Naive thymus-derived CD4-positive, alpha-beta T cell (primary cell): ENCODE measurements at regions not wholly inside any gene's neighbourhood (a gene's known extent, or its start where the extent isn't known, plus 50 kb on each side); places are given as distances from the start of the nearest gene placed in this dataset.
"Not testable (repeated sequence)": the region's sequence is repeated elsewhere in the genome, so short reads cannot be mapped to it uniquely, and the experiment has no call there.

ENCODE experiments used
- ATAC-seq: fragments of 150-1000 bp; cut with Tn5 transposase; 2 replicates; pipeline ENCODE4 v1.10.0; 2021; ENCODE audit warnings: mild to moderate bottlenecking, moderate library complexity
- CTCF ChIA-PET: fragments of 350-600 bp; sonication (Branson Sonifier 250); formaldehyde crosslinking; loops from one replicate; lab custom pipeline; 2021; ENCODE audit warnings: antibody characterized with exemption; lab: Charles Lee
- POLR2A ChIA-PET: fragments of 350-600 bp; sonication (Branson Sonifier 250); formaldehyde crosslinking; loops from one replicate; lab custom pipeline; 2021; ENCODE audit warnings: antibody characterized with exemption, inconsistent platforms; lab: Charles Lee
- DNase-seq, 9 donors: peaks; one replicate each; pipeline versions ENCODE4 v3.0.0 to v3.0.0-alpha.2; 2020 to 2022; ENCODE audit warnings: mixed read lengths in 1 of 9
- H3K27ac ChIP-seq: one replicate; pipeline ENCODE4 v1.7.0; 2013; ENCODE audit warnings: mild to moderate bottlenecking, low read depth, low read length, moderate library complexity
- H3K27me3 ChIP-seq, 2 donors: one replicate each; pipeline ENCODE4 v1.7.0; 2013; ENCODE audit warnings: low read length in 2 of 2, mild to moderate bottlenecking in 2 of 2, moderate library complexity in 2 of 2; ENCODE audit not compliant: control insufficient read depth in 2 of 2, insufficient read depth in 2 of 2
- H3K36me3 ChIP-seq, 3 experiments: 1 replicate in 2 of 3; 2 replicates in 1 of 3; pipeline ENCODE4 v1.7.0; 2013; ENCODE audit warnings: low read length in 3 of 3, mild to moderate bottlenecking in 3 of 3, moderate library complexity in 1 of 3; ENCODE audit not compliant: insufficient read depth in 3 of 3, control insufficient read depth in 2 of 3
- H3K4me1 ChIP-seq, 2 donors: one replicate each; pipeline ENCODE4 v1.7.0; 2013; ENCODE audit warnings: low read length in 2 of 2, mild to moderate bottlenecking in 2 of 2, moderate library complexity in 1 of 2; ENCODE audit not compliant: control insufficient read depth in 2 of 2, insufficient read depth in 2 of 2
- H3K4me3 ChIP-seq: 2 replicates; pipeline ENCODE4 v1.7.0; 2013; ENCODE audit warnings: mild to moderate bottlenecking, low read length
- H3K9me3 ChIP-seq, 3 experiments: 1 replicate in 2 of 3; 2 replicates in 1 of 3; pipeline ENCODE4 v1.7.0; 2013; ENCODE audit warnings: low read length in 3 of 3; ENCODE audit not compliant: control insufficient read depth in 2 of 3
- H3K27ac Mint-ChIP-seq, 9 donors: one replicate each; pipeline ENCODE4 v1.8.0; 2020 to 2022; ENCODE audit warnings: mixed read lengths in 9 of 9, mild to moderate bottlenecking in 8 of 9, moderate library complexity in 5 of 9, inconsistent platforms in 2 of 9
- H3K27me3 Mint-ChIP-seq, 5 donors: one replicate each; pipeline ENCODE4 v1.8.0; 2021 to 2022; ENCODE audit warnings: mixed read lengths in 5 of 5, mild to moderate bottlenecking in 1 of 5
- H3K36me3 Mint-ChIP-seq, 5 donors: one replicate each; pipeline ENCODE4 v1.8.0; 2020 to 2022; ENCODE audit warnings: mixed read lengths in 5 of 5, mild to moderate bottlenecking in 3 of 5, inconsistent platforms in 1 of 5
- H3K4me1 Mint-ChIP-seq, 7 donors: one replicate each; pipeline ENCODE4 v1.8.0; 2020 to 2022; ENCODE audit warnings: mixed read lengths in 7 of 7, mild to moderate bottlenecking in 3 of 7, inconsistent platforms in 1 of 7
- H3K4me3 Mint-ChIP-seq, 10 donors: one replicate each; pipeline ENCODE4 v1.8.0; 2020 to 2022; ENCODE audit warnings: mild to moderate bottlenecking in 10 of 10, mixed read lengths in 10 of 10, moderate library complexity in 6 of 10, inconsistent platforms in 2 of 10
- H3K9me3 Mint-ChIP-seq, 11 donors: one replicate each; pipeline ENCODE4 v1.8.0; 2020 to 2022; ENCODE audit warnings: mixed read lengths in 11 of 11, mild to moderate bottlenecking in 4 of 11, inconsistent platforms in 1 of 11, moderate library complexity in 1 of 11
- intact Hi-C, 2 donors: fragments of 100-400 bp; cut with micrococcal nuclease; formaldehyde crosslinking; loops; one replicate each; pipeline ENCODE4 v1.15.1; 2023

DNA sequence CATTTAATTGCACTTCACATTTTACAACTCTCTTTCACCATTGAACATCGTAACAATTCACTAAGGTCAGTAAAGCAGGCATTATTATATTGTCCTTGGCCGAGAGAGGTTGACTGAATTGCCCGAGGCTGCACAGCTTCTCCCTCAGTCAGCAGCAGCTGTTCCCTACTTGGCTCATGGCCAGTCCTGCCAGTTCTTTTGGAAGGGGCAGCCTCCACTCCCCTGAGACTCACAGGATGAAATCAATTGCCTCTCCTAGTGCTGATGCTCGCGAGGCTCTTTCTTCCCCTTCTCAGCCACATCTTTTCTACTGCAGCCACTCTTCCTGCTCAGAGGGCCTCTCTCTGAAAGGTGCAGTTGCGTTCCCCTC is 79.9 kb upstream of the KCNA1 start:
- Mint-ChIP-seq H3K4me3 (peak overlapping the region; percentile 16 to 89 (median 69)), H3K36me3 (peaks cover 0 to 45% (median 0%) of the 10 kb centered on the region in 5 donors), H3K4me1 (peaks cover 43 to 69% (median 60%) of the 10 kb centered on the region in 7 donors), H3K27ac (peak overlapping the region; percentile 20 to 99 (median 70)), H3K27me3 (no peaks in the 10 kb centered on the region), H3K9me3 (peaks cover 0 to 13% (median 0%) of the 10 kb centered on the region in 11 donors)
- Histone ChIP-seq H3K27me3 (no peaks in the 10 kb centered on the region), H3K36me3 (no peaks in the 10 kb centered on the region), H3K27ac (no peak overlapping the region), H3K9me3 (peaks cover 0 to 5% (median 0%) of the 10 kb centered on the region in 3 experiments), H3K4me3 (peak overlapping the region; percentile 39), H3K4me1 (peaks cover 37 to 49% of the 10 kb centered on the region in 2 donors)
- CTCF ChIA-PET = interaction anchor here (1.4 kb wide), 1 partner anchor 20 kb away, joined by 3 read pairs; no protein-coding TSS in a partner anchor
- ATAC-seq = no peak
- no peak for DNase-seq
- POLR2A ChIA-PET = no interaction called here
- intact Hi-C loops = loop anchor here (1.0 to 5.0 kb wide), 4 partner anchors 25 to 957 kb away; partner anchors contain the start of genes AKAP3 (in 1 of the 2), NDUFA9 (in 1 of the 2) and PARP11 (in 1 of the 2)

DNA sequence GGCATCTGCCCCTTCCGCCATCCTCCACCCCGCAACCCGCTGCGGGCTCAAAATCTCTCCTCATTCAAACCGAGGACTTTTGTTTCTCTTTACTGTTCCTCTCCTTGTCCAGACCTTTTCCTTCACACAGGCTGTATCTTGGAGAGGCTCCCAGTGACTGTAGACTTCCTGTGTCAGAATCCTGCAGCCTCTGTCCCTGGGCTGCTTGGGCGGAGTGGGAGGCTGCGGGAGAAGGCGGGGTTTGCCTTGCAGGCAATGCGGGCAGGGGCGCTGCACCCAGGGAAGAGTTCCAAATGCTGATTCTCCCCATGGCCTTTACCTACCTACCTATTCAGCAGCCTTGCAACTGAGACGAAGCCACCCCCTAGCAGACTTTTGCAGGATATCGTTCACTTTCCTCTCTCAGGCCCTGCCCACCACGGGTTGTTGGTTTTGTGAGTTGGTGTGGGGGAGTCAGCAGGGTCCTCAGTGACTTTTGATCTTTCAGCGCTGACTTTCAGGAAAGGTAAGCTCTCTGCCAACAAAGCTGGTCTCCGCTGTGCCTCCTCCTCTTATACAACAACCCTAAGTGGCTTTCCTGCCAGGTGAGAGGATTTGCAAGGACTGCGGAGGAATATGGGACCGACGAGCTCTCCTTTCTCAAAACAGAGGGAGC is 79.0 kb upstream of the KCNA1 start:
- Mint-ChIP-seq H3K27me3 (no peaks in the 10 kb centered on the region), H3K27ac (peak overlapping the region in 4 of 9 donors; percentile 14 to 99 (median 54)), H3K36me3 (peaks cover 0 to 39% (median 0%) of the 10 kb centered on the region in 5 donors), H3K4me3 (peak overlapping the region in 5 of 10 donors; percentile 41 to 89 (median 74)), H3K9me3 (peaks cover 0 to 13% (median 0%) of the 10 kb centered on the region in 11 donors), H3K4me1 (peaks cover 38 to 60% (median 52%) of the 10 kb centered on the region in 7 donors)
- ChIA-PET POLR2A (no interaction called here), CTCF (interaction anchor here (0.6 to 1.1 kb wide), 2 partner anchors 26 to 734 kb away, joined by 3 read pairs; no protein-coding TSS in a partner anchor)
- Histone ChIP-seq H3K9me3 (peaks cover 0 to 5% (median 0%) of the 10 kb centered on the region in 3 experiments), H3K4me3 (no peak overlapping the region), H3K27me3 (no peaks in the 10 kb centered on the region), H3K27ac (no peak overlapping the region), H3K4me1 (peaks cover 37 to 40% of the 10 kb centered on the region in 2 donors), H3K36me3 (no peaks in the 10 kb centered on the region)
- intact Hi-C loops = no loop called here
- DNase-seq (no peak), ATAC-seq (no peak)

DNA sequence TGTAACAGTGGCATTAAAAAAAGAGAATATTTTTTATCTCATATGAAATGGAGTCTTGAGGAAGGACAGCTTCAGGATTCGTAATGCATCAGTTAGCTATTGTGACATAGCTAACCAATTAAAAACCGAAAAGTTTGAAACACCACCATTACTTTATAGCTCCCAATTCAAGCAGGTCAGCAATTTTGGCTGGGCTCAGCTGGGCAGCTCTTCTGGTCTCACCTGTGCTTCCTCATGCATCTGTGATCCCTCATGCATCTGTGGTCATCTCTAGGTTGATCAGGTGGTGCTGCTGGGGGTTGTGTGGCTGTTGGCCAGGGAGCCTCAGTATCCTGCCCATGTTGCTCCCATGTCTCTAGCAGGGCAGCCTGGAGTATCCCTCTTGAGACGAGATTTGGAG is 76.7 kb upstream of the KCNA1 start:
- Histone ChIP-seq H3K9me3 (peaks cover 0 to 5% (median 0%) of the 10 kb centered on the region in 3 experiments), H3K27me3 (no peaks in the 10 kb centered on the region), H3K36me3 (no peaks in the 10 kb centered on the region), H3K4me1 (peaks cover 23 to 24% of the 10 kb centered on the region in 2 donors), H3K4me3 (no peak overlapping the region), H3K27ac (no peak overlapping the region)
- H3K27me3 Mint-ChIP-seq = peaks cover 0 to 15% (median 0%) of the 10 kb centered on the region in 5 donors
- ChIA-PET CTCF (no interaction called here), POLR2A (no interaction called here)
- DNase-seq (no peak), ATAC-seq (no peak)
- H3K36me3 Mint-ChIP-seq = peaks cover 0 to 24% (median 0%) of the 10 kb centered on the region in 5 donors
- intact Hi-C loops = no loop called here
- H3K9me3 Mint-ChIP-seq = peaks cover 0 to 13% (median 0%) of the 10 kb centered on the region in 11 donors
- no peak overlapping the region for H3K27ac Mint-ChIP-seq
- H3K4me3 Mint-ChIP-seq = no peak overlapping the region
- H3K4me1 Mint-ChIP-seq = peaks cover 28 to 43% (median 36%) of the 10 kb centered on the region in 7 donors

DNA sequence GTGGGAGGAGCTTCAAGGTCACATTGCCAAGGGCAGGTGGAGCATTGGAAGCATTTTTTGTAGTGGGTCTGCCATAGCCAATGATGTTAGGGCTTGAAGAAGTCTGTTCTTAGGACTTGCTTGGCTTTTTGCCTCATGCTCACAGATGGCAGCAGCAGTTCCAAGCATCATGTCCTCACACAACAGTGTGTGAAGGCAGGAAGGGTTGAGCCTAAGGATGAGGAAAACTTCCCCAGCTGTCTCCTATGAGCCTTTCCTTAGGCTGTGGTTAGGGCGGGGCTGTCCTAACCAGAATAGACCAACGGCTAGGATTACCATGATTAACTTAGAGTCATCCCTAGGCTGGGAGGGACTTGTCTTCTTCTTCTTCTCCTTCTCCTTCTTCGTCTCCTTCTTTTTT is 76.2 kb upstream of the KCNA1 start:
- Histone ChIP-seq H3K4me3 (no peak overlapping the region), H3K4me1 (peaks cover 19 to 22% of the 10 kb centered on the region in 2 donors), H3K27ac (no peak overlapping the region), H3K27me3 (no peaks in the 10 kb centered on the region), H3K9me3 (peaks cover 0 to 5% (median 0%) of the 10 kb centered on the region in 3 experiments), H3K36me3 (no peaks in the 10 kb centered on the region)
- Mint-ChIP-seq H3K4me1 (peaks cover 25 to 38% (median 32%) of the 10 kb centered on the region in 7 donors), H3K27ac (no peak overlapping the region), H3K9me3 (peaks cover 0 to 13% (median 0%) of the 10 kb centered on the region in 11 donors), H3K36me3 (peaks cover 0 to 24% (median 0%) of the 10 kb centered on the region in 5 donors), H3K4me3 (no peak overlapping the region), H3K27me3 (peaks cover 0 to 19% (median 3%) of the 10 kb centered on the region in 5 donors)
- intact Hi-C loops = no loop called here
- no peak for ATAC-seq
- POLR2A ChIA-PET = no interaction called here
- CTCF ChIA-PET = no interaction called here
- no peak for DNase-seq

DNA sequence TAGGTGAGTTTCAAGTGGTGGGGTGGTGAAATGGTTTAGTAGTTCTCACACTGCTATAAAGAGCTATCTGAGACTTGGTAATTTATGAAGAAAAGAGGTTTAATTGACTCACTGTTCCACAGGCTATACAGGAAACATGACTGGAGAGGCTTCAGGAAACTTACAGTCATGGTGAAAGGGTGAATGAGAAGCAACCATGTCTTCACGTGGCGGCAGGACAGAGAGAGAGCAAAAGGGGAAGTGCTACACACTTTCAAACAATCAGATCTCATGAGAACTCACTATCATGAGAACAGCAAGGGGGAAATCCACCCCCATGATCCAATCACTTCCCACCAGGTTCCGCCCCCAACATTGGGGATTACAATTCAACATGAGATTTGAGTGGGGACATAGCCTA is 67.3 kb upstream of the KCNA1 start:
- H3K27ac ChIP-seq, CTCF ChIA-PET, H3K4me1 Mint-ChIP-seq, H3K4me1 ChIP-seq, H3K27ac Mint-ChIP-seq, intact Hi-C loops, POLR2A ChIA-PET, H3K9me3 Mint-ChIP-seq, H3K27me3 ChIP-seq, H3K4me3 ChIP-seq, H3K4me3 Mint-ChIP-seq, DNase-seq, ATAC-seq, H3K9me3 ChIP-seq, H3K36me3 ChIP-seq, H3K36me3 Mint-ChIP-seq: not testable (repeated sequence)
- H3K27me3 Mint-ChIP-seq = peaks cover 10 to 54% (median 18%) of the 10 kb centered on the region in 5 donors

DNA sequence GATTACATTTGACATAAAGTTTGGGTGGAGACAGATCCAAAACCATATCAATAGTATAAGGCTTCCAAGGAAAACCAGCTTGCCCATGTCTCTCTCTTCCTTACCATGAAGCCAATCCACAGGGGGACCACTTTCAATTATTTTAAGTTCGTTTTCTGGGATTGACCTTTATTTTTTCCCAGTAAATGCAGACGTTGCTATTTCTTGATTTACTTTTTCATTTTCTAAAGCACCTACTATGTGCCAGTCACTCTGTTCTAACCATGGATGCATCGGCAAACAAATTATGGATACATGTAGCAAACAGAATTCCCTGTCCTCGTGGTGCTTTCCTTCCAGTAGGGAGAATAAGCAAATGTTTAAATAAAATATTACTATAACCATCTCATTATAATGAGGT is 65.8 kb upstream of the KCNA1 start:
- ATAC-seq = no peak
- Histone ChIP-seq H3K27ac (no peak overlapping the region), H3K27me3 (no peaks in the 10 kb centered on the region), H3K36me3 (no peaks in the 10 kb centered on the region), H3K9me3 (no peaks in the 10 kb centered on the region), H3K4me3 (no peak overlapping the region), H3K4me1 (no peaks in the 10 kb centered on the region)
- Mint-ChIP-seq H3K36me3 (peaks cover 0 to 7% (median 0%) of the 10 kb centered on the region in 5 donors), H3K27me3 (peaks cover 6 to 43% (median 17%) of the 10 kb centered on the region in 5 donors), H3K4me3 (no peak overlapping the region), H3K27ac (no peak overlapping the region), H3K9me3 (peaks cover 0 to 7% (median 0%) of the 10 kb centered on the region in 11 donors), H3K4me1 (no peaks in the 10 kb centered on the region)
- CTCF ChIA-PET = no interaction called here
- no peak for DNase-seq
- POLR2A ChIA-PET = no interaction called here
- intact Hi-C loops = no loop called here
